ENCODE measurements at regions not wholly inside any gene's neighbourhood (a gene's known extent, or its start where the extent isn't known, plus 50 kb on each side); places are given as distances from the start of the nearest gene placed in this dataset.
A peak's percentile ranks its signal among the peaks of the same experiment; 100 is the strongest.

- Histone ChIP-seq H4K20me1 (ENCODE audit: low read length) (no peaks in the 10 kb centered on the region), H2AFZ (ENCODE audit: low read length) (no peak overlapping the region), H3F3A (ENCODE audit: low read length, unreplicated experiment) (no peaks in the 10 kb centered on the region), H3K4me1 (ENCODE audit: insufficient read depth, low read length) (peaks cover 36% of the 10 kb centered on the region), H3K27me3 (ENCODE audit: low read length) (no peaks in the 10 kb centered on the region), H3K27ac (ENCODE audit: low read length) (no peak overlapping the region), H3K9ac (ENCODE audit: low read length) (no peak overlapping the region), H3K4me3 (ENCODE audit: low read length) (no peak overlapping the region), H3K9me3 (ENCODE audit: low read length) (no peaks in the 10 kb centered on the region), H3K36me3 (ENCODE audit: low read depth, low read length) (no peaks in the 10 kb centered on the region), H3K4me2 (ENCODE audit: low read length) (no peak overlapping the region), H3K79me2 (ENCODE audit: low read length) (no peaks in the 10 kb centered on the region), H3K9me2 (replicated peaks; ENCODE audit: low read length) (no peaks in the 10 kb centered on the region)
- ATAC-seq (no peak), DNase-seq (no peak)
- ChIA-PET CTCF (no interaction called here), POLR2A (ENCODE audit: unreplicated experiment) (no interaction called here)
- TF ChIP-seq EZH2phosphoT487 (IDR thresholded peaks at IDR 0.05; ENCODE audit: borderline replicate concordance, low read length) (no peak), CTCF (conservative IDR thresholded peaks at IDR 0.05; ENCODE audit: low read depth, low read length) (no peak), EZH2 (IDR thresholded peaks at IDR 0.05; ENCODE audit: low read length, unreplicated experiment) (no peak)
- intact Hi-C loops (cut with micrococcal nuclease) = no loop called here
- BruUV-seq (replicated peaks) = no TSS peak
These were observed 408.9 kb downstream of the LRATD1 start for GRCh38 chr2:15041429-15041837.

- TF ChIP-seq CTCF (conservative IDR thresholded peaks at IDR 0.05; ENCODE audit: low read depth, low read length) (no peak), EZH2 (IDR thresholded peaks at IDR 0.05; ENCODE audit: low read length, unreplicated experiment) (no peak), EZH2phosphoT487 (IDR thresholded peaks at IDR 0.05; ENCODE audit: borderline replicate concordance, low read length) (no peak)
- H2AFZ ChIP-seq (ENCODE audit: low read length) = no peak overlapping the region
- no TSS peak for BruUV-seq (replicated peaks)
- H4K20me1 ChIP-seq (ENCODE audit: low read length) = no peaks in the 10 kb centered on the region
- ChIA-PET POLR2A (ENCODE audit: unreplicated experiment) (no interaction called here), CTCF (no interaction called here)
- no peaks in the 10 kb centered on the region for H3F3A ChIP-seq (ENCODE audit: low read length, unreplicated experiment)
- no peak overlapping the region for H3K9ac ChIP-seq (ENCODE audit: low read length)
- H3K4me3 ChIP-seq (ENCODE audit: low read length) = no peak overlapping the region
- peaks cover 33% of the 10 kb centered on the region for H3K4me1 ChIP-seq (ENCODE audit: insufficient read depth, low read length)
- H3K27me3 ChIP-seq (ENCODE audit: low read length) = no peaks in the 10 kb centered on the region
- H3K9me2 ChIP-seq (replicated peaks; ENCODE audit: low read length) = no peaks in the 10 kb centered on the region
- peak; percentile 65 for DNase-seq
- no peaks in the 10 kb centered on the region for H3K36me3 ChIP-seq (ENCODE audit: low read depth, low read length)
- no peak overlapping the region for H3K27ac ChIP-seq (ENCODE audit: low read length)
- no peak for ATAC-seq
- H3K79me2 ChIP-seq (ENCODE audit: low read length) = no peaks in the 10 kb centered on the region
- H3K4me2 ChIP-seq (ENCODE audit: low read length) = peak overlapping the region; percentile 40
- intact Hi-C loops (cut with micrococcal nuclease) = no loop called here
- no peaks in the 10 kb centered on the region for H3K9me3 ChIP-seq (ENCODE audit: low read length)
These were observed 410.3 kb downstream of the LRATD1 start for GRCh38 chr2:15042801-15043217.

- TF ChIP-seq EZH2 (IDR thresholded peaks at IDR 0.05; ENCODE audit: low read length, unreplicated experiment) (no peak), CTCF (conservative IDR thresholded peaks at IDR 0.05; ENCODE audit: low read depth, low read length) (no peak), EZH2phosphoT487 (IDR thresholded peaks at IDR 0.05; ENCODE audit: borderline replicate concordance, low read length) (no peak)
- no peak overlapping the region for H3K9ac ChIP-seq (ENCODE audit: low read length)
- no peak; the same call in 1 of the 2 replicates for ATAC-seq
- no peaks in the 10 kb centered on the region for H3K9me2 ChIP-seq (replicated peaks; ENCODE audit: low read length)
- no peak overlapping the region for H3K27ac ChIP-seq (ENCODE audit: low read length)
- H2AFZ ChIP-seq (ENCODE audit: low read length) = no peak overlapping the region
- H4K20me1 ChIP-seq (ENCODE audit: low read length) = no peaks in the 10 kb centered on the region
- no peaks in the 10 kb centered on the region for H3K9me3 ChIP-seq (ENCODE audit: low read length)
- no peak overlapping the region for H3K4me2 ChIP-seq (ENCODE audit: low read length)
- H3K27me3 ChIP-seq (ENCODE audit: low read length) = no peaks in the 10 kb centered on the region
- H3K36me3 ChIP-seq (ENCODE audit: low read depth, low read length) = no peaks in the 10 kb centered on the region
- CTCF ChIA-PET = no interaction called here
- no TSS peak for BruUV-seq (replicated peaks)
- no peak overlapping the region for H3K4me3 ChIP-seq (ENCODE audit: low read length)
- intact Hi-C loops (cut with micrococcal nuclease) = no loop called here
- H3K4me1 ChIP-seq (ENCODE audit: insufficient read depth, low read length) = peaks cover 28% of the 10 kb centered on the region
- no peaks in the 10 kb centered on the region for H3F3A ChIP-seq (ENCODE audit: low read length, unreplicated experiment)
- POLR2A ChIA-PET (ENCODE audit: unreplicated experiment) = no interaction called here
- H3K79me2 ChIP-seq (ENCODE audit: low read length) = no peaks in the 10 kb centered on the region
- DNase-seq = peak; percentile 11
These were observed 411.0 kb downstream of the LRATD1 start for GRCh38 chr2:15043336-15044058.

Measured in PC-3 (cell line).